ENCODE measurements at regions not wholly inside any gene's neighbourhood (a gene's known extent, or its start where the extent isn't known, plus 50 kb on each side); places are given as distances from the start of the nearest gene placed in this dataset.

GRCh38 chr5:27402828-27403227 lies 364.4 kb upstream of the CDH9 start:
- Mint-ChIP-seq H3K36me3 (ENCODE audit: low read depth) (no peaks in the 10 kb centered on the region; the same call in 1 of the 2 replicates), H3K27ac (no peak overlapping the region; the same call in 1 of the 2 replicates), H3K27me3 (ENCODE audit: insufficient read depth) (no peaks in the 10 kb centered on the region), H3K9me3 (no peaks in the 10 kb centered on the region; the same call in 1 of the 2 replicates), H3K4me3 (peak overlapping the region; percentile 87), H3K4me1 (ENCODE audit: low read depth) (peaks cover 10% of the 10 kb centered on the region)
- no peak for DNase-seq
- TF ChIP-seq, protein P1, sequence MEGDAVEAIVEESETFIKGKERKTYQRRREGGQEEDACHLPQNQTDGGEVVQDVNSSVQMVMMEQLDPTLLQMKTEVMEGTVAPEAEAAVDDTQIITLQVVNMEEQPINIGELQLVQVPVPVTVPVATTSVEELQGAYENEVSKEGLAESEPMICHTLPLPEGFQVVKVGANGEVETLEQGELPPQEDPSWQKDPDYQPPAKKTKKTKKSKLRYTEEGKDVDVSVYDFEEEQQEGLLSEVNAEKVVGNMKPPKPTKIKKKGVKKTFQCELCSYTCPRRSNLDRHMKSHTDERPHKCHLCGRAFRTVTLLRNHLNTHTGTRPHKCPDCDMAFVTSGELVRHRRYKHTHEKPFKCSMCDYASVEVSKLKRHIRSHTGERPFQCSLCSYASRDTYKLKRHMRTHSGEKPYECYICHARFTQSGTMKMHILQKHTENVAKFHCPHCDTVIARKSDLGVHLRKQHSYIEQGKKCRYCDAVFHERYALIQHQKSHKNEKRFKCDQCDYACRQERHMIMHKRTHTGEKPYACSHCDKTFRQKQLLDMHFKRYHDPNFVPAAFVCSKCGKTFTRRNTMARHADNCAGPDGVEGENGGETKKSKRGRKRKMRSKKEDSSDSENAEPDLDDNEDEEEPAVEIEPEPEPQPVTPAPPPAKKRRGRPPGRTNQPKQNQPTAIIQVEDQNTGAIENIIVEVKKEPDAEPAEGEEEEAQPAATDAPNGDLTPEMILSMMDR (IDR thresholded peaks at IDR 0.05) = no peak

DNA sequence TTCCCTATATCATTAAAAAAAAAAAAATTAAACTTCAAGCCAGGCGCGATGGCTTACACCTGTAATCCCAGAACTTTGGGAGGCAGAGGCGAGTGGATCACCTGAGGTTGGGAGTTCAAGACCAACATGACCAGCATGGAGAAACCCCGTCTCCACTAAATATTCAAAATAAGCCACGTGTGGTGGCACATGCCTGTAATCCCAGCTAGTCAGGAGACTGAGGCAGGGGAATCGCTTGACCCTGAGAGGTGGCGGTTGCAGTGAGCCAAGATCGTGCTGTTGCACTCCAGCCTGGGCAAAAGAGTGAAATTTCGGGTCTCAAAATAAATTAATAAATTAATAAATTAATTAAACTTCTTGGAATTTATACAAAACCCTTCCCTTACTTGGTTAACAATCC lies 358.6 kb upstream of the CDH9 start:
- Mint-ChIP-seq H3K27me3 (ENCODE audit: insufficient read depth) (no peaks in the 10 kb centered on the region; the same call in 1 of the 2 replicates), H3K4me1 (ENCODE audit: low read depth) (no peaks in the 10 kb centered on the region), H3K9me3 (no peaks in the 10 kb centered on the region), H3K4me3 (no peak overlapping the region), H3K36me3 (ENCODE audit: low read depth) (no peaks in the 10 kb centered on the region; the same call in 1 of the 2 replicates), H3K27ac (no peak overlapping the region)
- DNase-seq = no peak
- TF ChIP-seq, protein P1 (IDR thresholded peaks at IDR 0.05) = no peak

DNA sequence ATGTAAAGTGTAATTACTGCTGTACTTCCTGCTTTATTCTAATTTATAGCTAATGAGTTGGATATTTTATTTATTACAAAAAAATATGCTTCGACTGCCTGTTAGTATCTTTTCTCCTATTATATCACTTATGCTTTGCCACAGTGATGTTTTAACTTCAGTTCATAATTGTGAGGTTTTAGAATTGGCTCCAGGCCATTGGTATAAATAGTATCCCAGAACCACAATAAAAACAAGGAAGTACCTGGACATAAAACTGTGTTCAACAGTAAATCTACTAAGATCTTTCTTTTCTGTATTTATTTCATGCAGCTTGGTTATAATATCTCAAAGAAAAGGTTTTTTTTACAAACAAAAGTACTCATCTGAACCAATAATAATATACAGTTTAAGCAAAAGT lies 354.3 kb upstream of the CDH9 start:
- DNase-seq = no peak
- H3K27me3 Mint-ChIP-seq (ENCODE audit: insufficient read depth) = no peaks in the 10 kb centered on the region; the same call in 1 of the 2 replicates
- no peak overlapping the region for H3K27ac Mint-ChIP-seq
- H3K4me1 Mint-ChIP-seq (ENCODE audit: low read depth) = no peaks in the 10 kb centered on the region
- no peaks in the 10 kb centered on the region for H3K36me3 Mint-ChIP-seq (ENCODE audit: low read depth)
- TF ChIP-seq, protein P1 (IDR thresholded peaks at IDR 0.05) = no peak
- no peaks in the 10 kb centered on the region for H3K9me3 Mint-ChIP-seq
- H3K4me3 Mint-ChIP-seq = no peak overlapping the region

GRCh38 chr5:27389696-27390095 lies 351.3 kb upstream of the CDH9 start:
- TF ChIP-seq, protein P1 (IDR thresholded peaks at IDR 0.05) = no peak
- H3K36me3 Mint-ChIP-seq (ENCODE audit: low read depth) = no peaks in the 10 kb centered on the region
- H3K27me3 Mint-ChIP-seq (ENCODE audit: insufficient read depth) = no peaks in the 10 kb centered on the region
- no peak overlapping the region for H3K4me3 Mint-ChIP-seq
- no peak overlapping the region for H3K27ac Mint-ChIP-seq
- no peak for DNase-seq
- H3K4me1 Mint-ChIP-seq (ENCODE audit: low read depth) = no peaks in the 10 kb centered on the region
- no peaks in the 10 kb centered on the region for H3K9me3 Mint-ChIP-seq

DNA sequence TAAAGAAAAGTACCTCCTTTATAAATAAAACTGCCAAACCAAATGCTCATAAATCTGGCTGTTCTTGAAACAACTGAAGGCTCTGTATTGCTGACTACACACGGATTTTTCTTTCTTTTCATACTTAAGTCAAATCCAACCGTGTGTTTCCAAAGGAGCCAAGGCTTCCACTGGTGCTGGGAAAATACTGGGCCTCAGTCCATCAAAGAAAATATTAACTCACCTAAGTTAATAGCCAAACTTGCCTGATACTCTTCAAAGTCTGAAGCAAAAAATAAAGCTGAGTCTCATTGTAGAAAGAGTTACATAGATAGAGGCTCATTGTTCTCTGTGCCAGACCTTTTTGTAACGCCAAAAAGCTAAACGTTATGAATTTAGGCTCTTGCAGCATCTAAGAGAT lies 350.4 kb upstream of the CDH9 start:
- H3K27ac Mint-ChIP-seq = no peak overlapping the region
- TF ChIP-seq, protein P1 (IDR thresholded peaks at IDR 0.05) = no peak

More for the DNA sequence above, 350.4 kb upstream of the CDH9 start:
- Mint-ChIP-seq H3K9me3 (no peaks in the 10 kb centered on the region), H3K36me3 (ENCODE audit: low read depth) (no peaks in the 10 kb centered on the region), H3K27me3 (ENCODE audit: insufficient read depth) (no peaks in the 10 kb centered on the region), H3K4me3 (no peak overlapping the region), H3K4me1 (ENCODE audit: low read depth) (no peaks in the 10 kb centered on the region)
- DNase-seq = no peak
